ENCODE measurements at regions not wholly inside any gene's neighbourhood (a gene's known extent, or its start where the extent isn't known, plus 50 kb on each side); places are given as distances from the start of the nearest gene placed in this dataset.

DNA sequence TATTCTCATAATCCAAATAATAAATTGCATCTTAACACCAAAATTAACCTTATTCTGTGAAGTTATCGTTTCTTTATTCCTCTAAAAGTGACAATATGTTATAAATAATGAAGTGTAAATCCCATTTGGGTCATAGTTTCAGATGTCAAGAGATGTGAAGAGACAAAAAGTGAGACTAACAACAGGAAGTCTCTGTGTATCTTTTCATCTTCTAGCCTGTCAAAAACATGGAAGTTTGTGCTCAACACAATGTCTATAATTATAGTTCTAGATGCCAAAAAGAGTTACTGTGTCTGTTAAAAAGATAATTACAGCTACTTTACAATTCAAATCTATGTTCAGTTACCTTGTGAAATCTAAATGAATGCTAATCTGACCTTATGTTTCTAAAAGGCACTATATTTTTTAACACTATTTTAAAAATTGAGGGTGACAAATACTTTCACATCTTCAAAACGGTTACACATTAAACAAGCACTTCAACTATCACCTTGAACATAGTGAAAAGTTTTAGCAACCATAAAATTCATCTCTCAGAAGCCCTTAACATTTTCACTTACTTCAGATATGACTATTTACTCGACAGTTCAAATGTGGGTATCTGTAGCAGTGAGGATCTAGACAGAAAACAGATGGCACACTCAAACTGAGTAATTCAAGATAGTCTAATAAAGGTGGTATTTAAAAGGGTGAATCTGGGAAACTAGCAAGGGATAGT lies 509.8 kb downstream of the ARAP2 start:
- no peak for TF ChIP-seq POLR2A (IDR thresholded peaks at IDR 0.05; ENCODE audit: low read length)
- TF ChIP-seq GATA1 (IDR thresholded peaks at IDR 0.05; ENCODE audit: low read depth, low read length): no peak
